D721Med (cell line): ENCODE measurements at regions not wholly inside any gene's neighbourhood (a gene's known extent, or its start where the extent isn't known, plus 50 kb on each side); places are given as distances from the start of the nearest gene placed in this dataset.

Experiments
- DNase-seq: peaks from one replicate; pipeline ENCODE4 v3.0.0; 2011; ENCODE audit warnings: low spot score; ENCODE audit not compliant: insufficient read length
- FAIRE-seq: peaks from 2 replicates; lab custom pipeline; 2011; peaks lifted over from hg19 to GRCh38; lab: Jason Lieb, UNC
- CTCF ChIP-seq: IDR thresholded peaks from 2 replicates; pipeline ENCODE4 v1.5.1; 2012; ENCODE audit warnings: mild to moderate bottlenecking, control low read depth; ENCODE audit not compliant: insufficient read depth; ENCODE audit errors: missing control alignments

GRCh38 chr2:145412155-145412554 lies 892.2 kb upstream of the ZEB2 start:
- DNase-seq = no peak
- no peak for TF ChIP-seq CTCF
- FAIRE-seq = no peak

DNA sequence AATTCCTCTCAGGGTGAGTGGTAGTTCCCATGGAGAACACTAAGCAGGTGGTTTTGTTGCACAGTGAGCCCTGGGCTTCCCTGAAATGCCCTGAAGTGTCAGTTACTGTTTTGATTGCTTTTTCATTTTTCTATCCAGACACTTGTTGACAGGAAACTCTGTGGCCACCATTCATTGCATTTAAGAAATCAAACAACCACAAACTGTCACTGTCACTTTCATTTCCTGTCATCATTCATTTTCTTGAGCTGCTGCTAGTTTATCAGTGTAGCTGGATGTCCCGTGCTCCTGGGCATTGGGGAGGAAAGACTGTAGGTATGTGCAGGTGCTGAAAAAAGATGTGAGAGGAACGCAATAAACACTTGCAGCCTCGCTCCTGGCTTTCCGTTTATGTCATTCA lies 891.6 kb upstream of the ZEB2 start:
- TF ChIP-seq CTCF = no peak
- DNase-seq (no peak), FAIRE-seq (no peak)

DNA sequence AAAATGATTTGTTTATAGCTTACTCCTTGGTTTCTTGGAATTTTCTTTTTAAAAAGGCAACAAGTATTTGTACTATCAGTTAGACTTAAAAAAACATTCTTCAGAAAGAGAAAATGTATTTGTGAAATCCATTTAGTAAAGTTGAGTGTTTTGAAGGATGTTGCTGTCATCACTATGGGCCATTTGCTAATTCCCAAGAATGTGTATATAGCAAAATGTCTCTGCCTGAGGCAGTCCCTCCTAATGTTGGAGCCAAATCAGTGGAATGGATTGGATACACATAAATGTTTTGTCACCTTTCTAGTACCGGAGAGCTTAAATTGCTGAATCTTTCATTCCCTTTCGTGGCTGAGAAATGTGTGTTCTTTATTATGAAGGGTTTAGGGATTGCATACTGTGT lies 890.2 kb upstream of the ZEB2 start:
- FAIRE-seq (no peak), DNase-seq (no peak)
- no peak for TF ChIP-seq CTCF

DNA sequence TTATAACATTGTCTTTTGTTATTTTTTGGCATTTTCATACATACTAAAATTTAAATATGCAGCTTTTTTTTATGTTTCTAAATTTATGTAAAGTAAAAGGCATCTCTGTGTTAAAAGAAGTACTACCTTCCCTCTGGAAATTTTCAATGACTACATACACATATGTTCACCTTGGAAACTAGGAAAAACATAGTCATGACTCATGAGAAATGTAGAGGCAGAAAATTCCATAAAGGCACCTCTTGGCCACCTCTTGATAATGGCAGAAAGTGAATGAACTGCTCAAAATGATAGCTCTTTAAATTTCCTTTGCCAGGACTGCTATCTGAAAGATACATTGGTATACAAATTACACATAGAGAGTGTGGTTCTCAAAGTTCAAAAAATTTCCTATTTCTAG lies 889.1 kb upstream of the ZEB2 start:
- DNase-seq (no peak), FAIRE-seq (no peak)
- no peak for TF ChIP-seq CTCF

DNA sequence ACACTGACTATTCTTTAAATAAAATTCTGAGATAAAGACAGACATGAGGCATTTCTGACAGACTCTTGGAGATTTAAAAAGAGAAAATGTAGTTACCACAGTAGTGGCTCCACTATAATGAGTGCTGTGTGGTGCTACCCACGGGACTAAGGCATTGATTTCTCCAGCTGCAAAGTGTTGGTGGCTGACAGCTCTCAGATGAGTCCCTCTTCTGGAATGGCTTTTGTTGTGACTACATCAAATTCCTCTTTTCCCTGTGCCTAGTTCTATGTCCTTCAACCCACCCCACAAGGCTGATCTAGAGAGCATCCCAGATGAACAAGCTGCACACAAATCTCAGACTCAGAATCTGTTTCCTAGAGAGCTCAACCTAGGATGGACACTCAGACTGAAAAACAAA lies 884.8 kb upstream of the ZEB2 start:
- TF ChIP-seq CTCF = no peak
- FAIRE-seq = no peak

DNA sequence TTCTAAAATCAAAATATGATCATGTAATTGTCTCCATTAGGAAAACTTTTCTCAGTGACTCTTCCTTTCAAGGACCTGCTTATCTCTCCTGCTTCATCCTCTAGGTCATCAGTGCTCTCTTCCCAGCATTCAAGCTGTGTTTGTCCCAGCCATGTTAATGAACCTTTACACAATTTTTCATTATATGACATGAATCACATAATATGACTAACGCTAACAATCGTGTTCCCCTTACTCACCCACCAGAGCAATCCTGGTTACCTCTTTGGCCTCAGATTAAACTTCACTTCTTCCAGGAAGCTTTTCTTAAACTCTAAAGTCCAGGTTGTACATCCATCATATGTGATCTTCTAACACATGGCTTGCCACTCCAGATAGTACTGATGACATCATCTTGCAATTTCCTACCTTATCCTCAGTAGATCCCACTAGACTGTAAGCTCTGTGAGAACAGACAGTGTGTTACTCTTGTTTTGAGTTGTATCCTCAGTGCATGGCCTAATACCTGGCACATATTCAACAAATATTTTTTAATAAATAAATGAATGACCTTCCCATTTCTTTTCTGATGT lies 882.9 kb upstream of the ZEB2 start:
- no peak for FAIRE-seq
- TF ChIP-seq CTCF = no peak
- DNase-seq = no peak

More for the DNA sequence above, 884.8 kb upstream of the ZEB2 start:
- no peak for DNase-seq

DNA sequence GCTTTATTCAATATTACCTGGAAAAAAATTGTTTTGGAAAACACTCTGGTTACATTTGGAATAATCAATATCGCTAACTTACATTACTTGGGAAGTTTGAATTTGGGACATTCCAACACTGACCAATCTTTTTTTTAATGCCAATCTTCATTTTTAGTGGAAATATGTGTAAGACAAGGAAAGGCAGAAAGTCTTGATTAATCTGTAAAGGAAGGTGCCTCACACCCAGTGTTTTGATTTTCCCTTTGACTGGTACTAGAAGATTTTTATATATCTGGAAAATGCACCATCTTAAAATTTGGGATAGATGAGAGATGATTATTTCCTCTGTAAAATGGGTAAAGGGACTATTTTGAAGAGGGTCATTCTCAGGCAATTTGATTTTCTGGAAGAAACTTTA lies 879.2 kb upstream of the ZEB2 start:
- TF ChIP-seq CTCF = no peak
- FAIRE-seq (no peak), DNase-seq (no peak)
